GM23338 (cell line): ENCODE measurements at regions not wholly inside any gene's neighbourhood (a gene's known extent, or its start where the extent isn't known, plus 50 kb on each side); places are given as distances from the start of the nearest gene placed in this dataset.

Source experiments
- CTCF ChIP-seq, 2 experiments: fragments of 200-600 bp in 1 of 2; sonication (generic) in 1 of 2; conservative IDR thresholded peaks; 2 replicates each; pipeline versions ENCODE4 v1.5.1 to v1.6.1; 2016 to 2017; ENCODE audit warnings: antibody characterized with exemption in 2 of 2, low read depth in 2 of 2, mild to moderate bottlenecking in 2 of 2, moderate library complexity in 1 of 2
- EZH2 ChIP-seq: fragments of 200-600 bp; sonication (generic); IDR thresholded peaks from one replicate; pipeline ENCODE4 v1.8.0; 2017; ENCODE audit warnings: antibody characterized with exemption, mild to moderate bottlenecking, low read depth; ENCODE audit not compliant: unreplicated experiment
- EZH2phosphoT487 ChIP-seq: fragments of 200-600 bp; sonication (generic); IDR thresholded peaks from one replicate; pipeline ENCODE4 v1.8.1; 2018; ENCODE audit warnings: antibody characterized with exemption; ENCODE audit not compliant: unreplicated experiment
- POLR2AphosphoS5 ChIP-seq: IDR thresholded peaks from 2 replicates; pipeline ENCODE4 v1.6.1; 2016; ENCODE audit warnings: antibody characterized with exemption, low read depth
- REST ChIP-seq: IDR thresholded peaks from one replicate; pipeline ENCODE4 v1.6.1; 2018; ENCODE audit warnings: antibody characterized with exemption; ENCODE audit not compliant: unreplicated experiment

- no peak; a peak in 1 of 4 replicates for TF ChIP-seq CTCF (conservative IDR thresholded peaks at IDR 0.05; ENCODE audit: low read depth in 2 of 2)
- TF ChIP-seq EZH2phosphoT487: no peak
- TF ChIP-seq EZH2: no peak
- TF ChIP-seq REST: no peak
- TF ChIP-seq POLR2AphosphoS5: no peak
Measured at GRCh38 chr5:56595566-56595965, 219.8 kb upstream of the MAP3K1 start.
